ENCODE measurements at regions not wholly inside any gene's neighbourhood (a gene's known extent, or its start where the extent isn't known, plus 50 kb on each side); places are given as distances from the start of the nearest gene placed in this dataset.

- DNase-seq (no peak), ATAC-seq (ENCODE audit: low read depth) (no peak)
- H3K4me1 Mint-ChIP-seq: no peaks in the 10 kb centered on the region
- no peaks in the 10 kb centered on the region for H3K27me3 Mint-ChIP-seq
- Histone ChIP-seq H3K36me3 (replicated peaks in 1 of 2; ENCODE audit: control extremely low read depth in 1 of 2, control insufficient read depth in 1 of 2, extremely low read depth in 1 of 2, insufficient read depth in 2 of 2, low read length in 1 of 2) (no peaks in the 10 kb centered on the region), H3K79me2 (ENCODE audit: control insufficient read depth, insufficient read depth, low read length) (no peaks in the 10 kb centered on the region), H4K20me1 (ENCODE audit: control insufficient read depth, insufficient read depth, low read length, poor library complexity, severe bottlenecking) (no peaks in the 10 kb centered on the region), H3K9me3 (ENCODE audit: control extremely low read depth in 1 of 3, control insufficient read depth in 2 of 3, insufficient read depth in 1 of 3, low read length in 2 of 3) (no peaks in the 10 kb centered on the region), H3K27me3 (replicated peaks in 1 of 4; ENCODE audit: control extremely low read depth in 1 of 4, control insufficient read depth in 3 of 4, insufficient read depth in 4 of 4, low read length in 3 of 4) (no peaks in the 10 kb centered on the region), H3K4me3 (ENCODE audit: control extremely low read depth in 1 of 5, extremely low read depth in 1 of 5, insufficient read depth in 1 of 5, low read depth in 2 of 5, low read length in 4 of 5) (no peak overlapping the region), H3K9ac (ENCODE audit: low read length) (no peak overlapping the region), H3K27ac (ENCODE audit: low read length in 2 of 2) (no peak overlapping the region), H3K4me2 (replicated peaks; ENCODE audit: low read depth, low read length, poor library complexity, severe bottlenecking) (no peak overlapping the region), H3K4me1 (ENCODE audit: control insufficient read depth in 2 of 2, insufficient read depth in 2 of 2, low read length in 2 of 2) (no peaks in the 10 kb centered on the region), H2AFZ (ENCODE audit: insufficient read depth, low read depth, low read length, poor library complexity, severe bottlenecking) (no peak overlapping the region)
- 40% methylated on average over 1 of the region's 2 CpGs for WGBS (ENCODE audit: insufficient coverage)
- intact Hi-C loops (cut with micrococcal nuclease): no loop called here
- no peak overlapping the region for H3K27ac Mint-ChIP-seq
- H3K9me3 Mint-ChIP-seq (ENCODE audit: insufficient read depth): no peaks in the 10 kb centered on the region
- CTCF ChIA-PET: no interaction called here
- TF ChIP-seq CTCF (IDR thresholded peaks at IDR 0.05): no peak
- TF ChIP-seq EZH2 (IDR thresholded peaks at IDR 0.05; ENCODE audit: borderline replicate concordance, insufficient read depth, low read depth, low read length, poor library complexity, severe bottlenecking): no peak
- H3K4me3 Mint-ChIP-seq: no peak overlapping the region
- POLR2A ChIA-PET: no interaction called here
These were observed 448.1 kb upstream of the SEMA3D start for GRCh38 chr7:85634951-85635350.

GRCh38 chr7:85630904-85631600 lies 444.2 kb upstream of the SEMA3D start:
- Histone ChIP-seq H3K4me2 (replicated peaks; ENCODE audit: low read depth, low read length, poor library complexity, severe bottlenecking) (no peak overlapping the region), H3K27ac (ENCODE audit: low read length in 2 of 2) (no peak overlapping the region), H4K20me1 (ENCODE audit: control insufficient read depth, insufficient read depth, low read length, poor library complexity, severe bottlenecking) (no peaks in the 10 kb centered on the region), H3K27me3 (replicated peaks in 1 of 4; ENCODE audit: control extremely low read depth in 1 of 4, control insufficient read depth in 3 of 4, insufficient read depth in 4 of 4, low read length in 3 of 4) (no peaks in the 10 kb centered on the region), H3K79me2 (ENCODE audit: control insufficient read depth, insufficient read depth, low read length) (no peaks in the 10 kb centered on the region), H3K9ac (ENCODE audit: low read length) (no peak overlapping the region), H3K9me3 (ENCODE audit: control extremely low read depth in 1 of 3, control insufficient read depth in 2 of 3, insufficient read depth in 1 of 3, low read length in 2 of 3) (no peaks in the 10 kb centered on the region), H3K4me1 (ENCODE audit: control insufficient read depth in 2 of 2, insufficient read depth in 2 of 2, low read length in 2 of 2) (no peaks in the 10 kb centered on the region), H3K4me3 (ENCODE audit: control extremely low read depth in 1 of 5, extremely low read depth in 1 of 5, insufficient read depth in 1 of 5, low read depth in 2 of 5, low read length in 4 of 5) (no peak overlapping the region), H2AFZ (ENCODE audit: insufficient read depth, low read depth, low read length, poor library complexity, severe bottlenecking) (no peak overlapping the region), H3K36me3 (replicated peaks in 1 of 2; ENCODE audit: control extremely low read depth in 1 of 2, control insufficient read depth in 1 of 2, extremely low read depth in 1 of 2, insufficient read depth in 2 of 2, low read length in 1 of 2) (no peaks in the 10 kb centered on the region)
- H3K9me3 Mint-ChIP-seq (ENCODE audit: insufficient read depth): no peaks in the 10 kb centered on the region
- no peaks in the 10 kb centered on the region for H3K4me1 Mint-ChIP-seq
- no peak overlapping the region for H3K4me3 Mint-ChIP-seq
- H3K27ac Mint-ChIP-seq: no peak overlapping the region
- TF ChIP-seq CTCF (IDR thresholded peaks at IDR 0.05) (no peak), EZH2 (IDR thresholded peaks at IDR 0.05; ENCODE audit: borderline replicate concordance, insufficient read depth, low read depth, low read length, poor library complexity, severe bottlenecking) (no peak)
- ChIA-PET CTCF (no interaction called here), POLR2A (no interaction called here)
- intact Hi-C loops (cut with micrococcal nuclease): no loop called here
- ATAC-seq (ENCODE audit: low read depth) (no peak), DNase-seq (no peak)
- H3K27me3 Mint-ChIP-seq: no peaks in the 10 kb centered on the region
- WGBS (ENCODE audit: insufficient coverage): no CpG with 5 or more reads among the region's 1 CpG
